GM20000 (cell line): ENCODE measurements at regions not wholly inside any gene's neighbourhood (a gene's known extent, or its start where the extent isn't known, plus 50 kb on each side); places are given as distances from the start of the nearest gene placed in this dataset.

Experiments used
- DNase-seq: peaks from one replicate; pipeline ENCODE4 v3.0.0; 2012; ENCODE audit warnings: low spot score
- TF ChIP-seq, protein P1 (sequence below): IDR thresholded peaks from 2 replicates; pipeline ENCODE4 v1.5.1; 2012; ENCODE audit warnings: mild to moderate bottlenecking, control low read depth; ENCODE audit errors: extremely low read depth, missing control alignments

DNA sequence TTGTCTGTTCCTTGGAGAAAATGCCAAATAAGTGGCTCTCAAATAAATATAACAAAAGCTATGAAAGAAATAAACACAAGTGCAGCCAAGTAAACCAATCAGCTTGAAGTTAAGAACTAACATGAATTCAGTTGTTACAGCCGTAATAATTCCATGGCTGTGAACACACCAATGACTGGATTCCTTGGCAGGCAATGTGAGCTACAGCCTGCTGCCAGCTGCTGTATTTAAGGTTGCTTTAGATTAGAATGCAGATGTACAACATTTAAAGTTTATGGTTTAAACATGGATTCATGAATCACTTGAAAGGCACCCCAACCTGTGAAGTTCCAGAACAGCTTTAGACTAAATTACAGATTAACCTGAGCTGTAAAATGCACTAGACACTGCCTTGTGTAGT lies 626.4 kb upstream of the SEMA6A start:
- TF ChIP-seq, protein P1, sequence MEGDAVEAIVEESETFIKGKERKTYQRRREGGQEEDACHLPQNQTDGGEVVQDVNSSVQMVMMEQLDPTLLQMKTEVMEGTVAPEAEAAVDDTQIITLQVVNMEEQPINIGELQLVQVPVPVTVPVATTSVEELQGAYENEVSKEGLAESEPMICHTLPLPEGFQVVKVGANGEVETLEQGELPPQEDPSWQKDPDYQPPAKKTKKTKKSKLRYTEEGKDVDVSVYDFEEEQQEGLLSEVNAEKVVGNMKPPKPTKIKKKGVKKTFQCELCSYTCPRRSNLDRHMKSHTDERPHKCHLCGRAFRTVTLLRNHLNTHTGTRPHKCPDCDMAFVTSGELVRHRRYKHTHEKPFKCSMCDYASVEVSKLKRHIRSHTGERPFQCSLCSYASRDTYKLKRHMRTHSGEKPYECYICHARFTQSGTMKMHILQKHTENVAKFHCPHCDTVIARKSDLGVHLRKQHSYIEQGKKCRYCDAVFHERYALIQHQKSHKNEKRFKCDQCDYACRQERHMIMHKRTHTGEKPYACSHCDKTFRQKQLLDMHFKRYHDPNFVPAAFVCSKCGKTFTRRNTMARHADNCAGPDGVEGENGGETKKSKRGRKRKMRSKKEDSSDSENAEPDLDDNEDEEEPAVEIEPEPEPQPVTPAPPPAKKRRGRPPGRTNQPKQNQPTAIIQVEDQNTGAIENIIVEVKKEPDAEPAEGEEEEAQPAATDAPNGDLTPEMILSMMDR, result no peak
- no peak for DNase-seq

DNA sequence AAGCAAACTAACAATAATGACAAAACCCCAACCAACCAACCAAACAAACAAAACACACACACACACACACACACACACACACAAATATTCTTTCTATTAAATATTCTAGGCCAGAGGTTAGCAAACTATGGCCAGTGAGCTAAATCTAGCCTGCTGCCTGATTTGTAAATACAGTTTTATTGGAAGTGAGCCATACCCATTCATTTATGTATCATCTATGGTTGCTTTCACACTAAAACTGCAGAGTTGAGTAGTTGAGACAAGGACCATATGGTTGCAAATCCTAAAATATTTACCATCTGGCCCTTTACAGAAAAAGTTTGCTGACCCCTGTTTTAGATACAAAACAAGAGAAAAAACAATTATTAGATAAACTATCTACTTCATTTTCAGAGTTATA lies 620.5 kb upstream of the SEMA6A start:
- no peak for DNase-seq

DNA sequence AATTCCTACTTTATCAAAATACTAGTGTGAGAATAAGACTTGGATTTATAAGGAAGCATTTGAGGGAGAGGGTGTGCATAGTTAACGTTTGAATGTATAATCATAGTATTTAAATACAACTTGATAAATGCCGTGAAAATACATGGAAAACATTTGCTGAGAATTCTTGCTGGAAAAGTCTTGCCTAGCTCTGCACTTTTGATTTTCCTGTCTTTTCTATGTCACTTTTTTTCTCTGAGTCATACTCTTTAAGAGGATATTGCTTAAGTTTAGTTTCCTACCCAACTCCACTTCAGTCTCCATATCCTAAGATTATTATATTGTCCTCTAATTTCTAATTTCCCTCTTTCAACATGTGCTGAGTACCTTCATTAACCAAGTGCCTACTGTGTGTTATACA lies 616.6 kb upstream of the SEMA6A start:
- no peak for DNase-seq
- TF ChIP-seq, protein P1, result no peak

More for the DNA sequence above, 620.5 kb upstream of the SEMA6A start:
- TF ChIP-seq, protein P1, result no peak

DNA sequence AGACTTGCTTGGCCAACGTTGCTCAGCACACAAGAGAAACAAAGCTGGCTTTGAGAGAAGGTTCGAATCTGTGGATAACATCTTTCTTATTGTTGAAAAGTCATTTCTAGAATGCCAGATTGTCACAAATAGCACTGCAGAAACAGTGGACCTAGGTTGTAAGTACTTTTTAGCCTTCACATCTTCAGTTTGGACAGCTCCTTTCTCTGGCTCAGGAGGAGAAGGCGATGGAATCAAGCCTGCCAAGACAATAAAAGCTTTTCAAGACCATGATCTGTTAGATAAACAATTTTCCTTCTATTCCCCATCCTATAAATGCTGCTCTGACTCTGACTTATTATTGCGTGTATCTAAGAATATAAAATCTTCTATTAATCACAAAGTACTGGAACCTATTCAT lies 615.2 kb upstream of the SEMA6A start:
- TF ChIP-seq, protein P1, result no peak
- DNase-seq, result no peak

DNA sequence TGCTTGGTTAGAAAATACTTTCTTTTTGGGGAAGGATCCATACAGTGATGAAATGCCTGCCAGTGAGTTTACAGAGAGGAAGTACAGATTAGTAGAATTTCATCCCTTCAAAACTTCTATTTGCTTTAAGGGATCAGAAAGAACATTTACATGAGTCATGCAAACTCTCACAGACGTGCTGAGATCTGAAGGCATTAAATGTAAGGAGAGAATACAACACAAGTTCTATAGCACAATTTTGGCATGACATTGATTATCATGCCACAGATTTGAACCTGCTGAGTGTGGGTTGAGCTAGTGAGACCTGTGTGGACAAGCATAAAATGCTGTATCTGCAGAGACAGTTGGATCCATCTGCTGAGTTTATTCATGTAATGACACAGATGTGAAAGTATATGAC lies 613.6 kb upstream of the SEMA6A start:
- no peak for DNase-seq
- TF ChIP-seq, protein P1, result no peak

DNA sequence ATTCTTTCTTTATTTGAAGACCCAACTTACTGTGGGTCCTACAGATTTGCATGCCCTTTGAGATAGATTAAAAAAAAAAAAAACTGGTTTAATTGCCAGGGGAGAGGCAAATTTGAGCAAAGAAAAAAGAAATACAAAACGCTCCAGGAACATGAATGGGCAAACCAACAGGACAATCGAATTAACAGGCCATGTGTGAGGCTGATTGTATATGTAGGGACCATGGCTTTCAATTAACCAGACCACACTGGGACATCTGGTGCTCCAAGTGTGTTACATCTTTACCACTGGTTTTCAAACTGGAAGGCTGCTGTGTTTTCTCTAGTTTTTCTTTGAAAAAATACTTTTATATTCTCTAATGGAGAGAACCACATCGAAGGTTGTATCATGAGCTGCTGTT lies 612.1 kb upstream of the SEMA6A start:
- DNase-seq, result no peak
- TF ChIP-seq, protein P1, result no peak

DNA sequence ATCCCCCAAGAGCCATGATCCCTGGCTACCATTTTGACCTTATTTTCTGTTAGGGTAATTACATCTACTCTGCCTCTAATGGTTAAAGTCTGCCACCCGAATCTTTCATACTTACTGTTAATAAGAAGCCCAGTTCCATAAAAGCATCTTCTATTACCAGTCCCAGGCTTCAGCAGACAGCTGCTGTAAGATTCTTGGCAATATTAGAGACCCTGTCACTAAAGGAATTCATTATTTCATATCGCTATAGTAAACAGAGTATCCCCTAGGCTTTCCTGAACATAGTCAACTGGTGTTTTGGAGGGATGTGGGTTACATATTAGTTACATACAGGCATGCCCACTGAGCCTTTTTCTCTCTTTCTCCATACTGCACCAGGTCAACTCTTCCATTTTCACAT lies 608.7 kb upstream of the SEMA6A start:
- TF ChIP-seq, protein P1, result no peak
- DNase-seq, result no peak
